ENCODE measurements at regions not wholly inside any gene's neighbourhood (a gene's known extent, or its start where the extent isn't known, plus 50 kb on each side); places are given as distances from the start of the nearest gene placed in this dataset.

DNA sequence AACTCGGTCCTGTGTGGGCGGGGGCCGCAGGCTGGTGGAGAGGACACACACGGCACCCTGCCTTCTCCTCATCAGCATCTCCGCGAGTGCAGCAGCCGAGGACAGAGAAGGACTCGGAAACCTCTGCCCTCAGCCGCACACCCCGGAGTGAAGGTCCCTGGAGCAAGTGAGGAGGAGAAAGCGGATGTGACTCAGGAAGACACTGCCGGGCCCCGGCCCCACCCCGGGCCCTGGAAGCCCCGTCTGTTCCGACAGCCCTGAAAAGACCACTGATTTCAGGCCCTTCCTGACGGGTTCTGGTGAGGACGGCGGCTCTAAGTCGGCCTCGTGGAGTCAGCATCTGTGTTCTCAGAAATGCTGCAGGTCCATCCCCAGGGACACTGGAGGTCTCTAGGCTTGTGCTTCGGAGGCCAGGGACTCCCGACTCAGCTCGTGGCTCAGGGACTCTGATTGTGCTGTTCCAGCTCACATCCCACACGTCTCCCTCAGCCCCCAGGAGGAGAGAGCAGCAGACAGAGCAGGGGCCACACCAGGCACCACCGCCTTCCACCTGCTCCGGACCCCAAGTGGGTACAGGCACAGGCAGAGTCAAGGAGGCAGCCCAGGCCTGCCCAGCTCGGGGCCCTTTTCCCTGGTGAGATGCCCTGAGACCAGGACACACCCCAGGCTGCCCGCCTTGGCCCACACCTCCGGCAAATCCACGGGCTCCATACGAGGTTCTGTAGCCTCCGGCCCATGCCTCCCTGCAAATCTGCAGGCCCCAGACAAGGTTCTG lies 134.5 kb upstream of the NKX1-1 start:
- no peak for DNase-seq

- no peak for DNase-seq
Observed at GRCh38 chr4:1539859-1540600, 133.8 kb upstream of the NKX1-1 start.

- no peak for DNase-seq
Observed at GRCh38 chr4:1538941-1539772, 132.9 kb upstream of the NKX1-1 start.

DNA sequence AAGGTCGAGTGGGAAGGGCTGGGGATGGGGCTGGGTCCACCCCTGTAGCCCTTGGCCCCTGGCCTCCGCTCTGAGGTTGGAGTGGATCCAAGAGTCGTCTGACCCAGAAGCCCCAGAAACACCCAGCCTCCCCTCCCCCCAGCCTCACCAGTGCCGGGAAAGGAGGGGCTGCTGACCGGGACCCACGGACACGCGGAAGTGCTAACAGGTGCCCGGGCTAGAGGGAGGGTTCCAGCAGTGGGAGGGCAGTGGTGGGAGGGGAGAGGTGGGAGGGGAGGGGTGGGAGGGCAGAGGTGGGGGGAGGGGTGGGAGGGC lies 131.8 kb upstream of the NKX1-1 start:
- no peak for DNase-seq

DNA sequence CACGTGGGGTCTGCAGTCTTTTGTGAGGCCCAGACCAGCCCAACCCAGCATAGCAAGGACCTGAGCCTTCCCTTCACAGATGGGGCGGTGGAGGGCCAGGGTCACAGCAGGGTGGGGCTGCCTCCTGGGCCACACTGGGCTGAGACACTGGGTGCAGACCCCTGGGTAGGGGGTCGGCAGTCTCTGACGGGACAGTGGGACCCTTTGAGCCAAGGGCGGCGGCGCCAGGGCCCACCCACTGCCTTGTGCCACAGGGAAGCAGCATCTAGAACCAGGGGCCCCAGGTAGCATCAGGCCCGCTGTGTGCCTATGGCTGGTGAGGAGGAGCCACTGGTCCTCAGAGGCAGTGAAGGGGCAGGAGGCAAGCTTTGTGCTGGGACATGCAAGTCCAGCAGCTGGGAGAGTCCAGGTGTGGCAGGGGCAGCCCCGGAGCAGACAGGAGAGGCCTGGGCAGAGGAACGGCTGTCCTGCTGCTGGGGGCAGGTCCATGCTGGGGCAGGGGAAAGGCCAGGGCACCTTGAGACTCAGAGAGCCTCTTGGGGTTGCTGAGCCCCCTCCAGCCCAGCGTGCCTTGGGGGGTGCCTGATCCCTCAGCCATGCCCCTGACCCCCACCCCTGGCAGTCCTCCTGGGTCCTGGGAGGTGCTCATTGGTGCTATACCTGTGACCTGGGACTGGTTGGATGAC lies 131.3 kb upstream of the NKX1-1 start:
- DNase-seq, result no peak

GRCh38 chr4:1536579-1537409 lies 130.6 kb upstream of the NKX1-1 start:
- no peak for DNase-seq

DNA sequence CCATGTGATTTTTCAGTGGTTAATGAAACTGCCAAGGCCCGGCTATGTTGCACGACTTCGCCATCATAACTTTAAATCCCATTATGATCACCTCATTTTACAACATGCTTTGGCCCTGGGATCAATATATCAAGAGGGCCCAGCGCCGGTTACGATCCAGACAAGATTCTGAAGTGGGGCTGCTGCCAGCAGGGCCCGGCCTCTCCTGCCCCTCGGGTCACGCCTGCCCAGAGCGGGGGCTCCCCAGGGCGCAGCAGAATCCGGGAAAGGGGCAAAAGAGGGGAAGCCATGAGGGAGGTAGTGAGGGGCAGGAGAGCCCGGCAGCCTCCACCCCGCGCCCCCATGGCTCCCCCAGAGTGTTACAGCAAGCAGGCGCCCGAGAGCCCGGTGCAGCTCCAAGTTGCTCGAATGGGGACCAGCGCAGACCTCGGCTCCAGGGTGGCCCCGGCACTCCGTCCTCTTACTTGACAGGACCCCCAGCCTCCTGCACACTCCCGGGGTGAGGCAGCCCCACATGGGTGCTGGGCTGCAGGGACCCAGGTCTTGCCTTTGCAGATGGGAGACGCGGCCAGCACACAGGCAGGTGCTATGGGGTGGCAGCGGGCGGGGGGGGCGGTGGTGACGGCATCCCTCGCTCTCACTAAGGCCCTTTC lies 129.8 kb upstream of the NKX1-1 start:
- DNase-seq, result no peak

DNA sequence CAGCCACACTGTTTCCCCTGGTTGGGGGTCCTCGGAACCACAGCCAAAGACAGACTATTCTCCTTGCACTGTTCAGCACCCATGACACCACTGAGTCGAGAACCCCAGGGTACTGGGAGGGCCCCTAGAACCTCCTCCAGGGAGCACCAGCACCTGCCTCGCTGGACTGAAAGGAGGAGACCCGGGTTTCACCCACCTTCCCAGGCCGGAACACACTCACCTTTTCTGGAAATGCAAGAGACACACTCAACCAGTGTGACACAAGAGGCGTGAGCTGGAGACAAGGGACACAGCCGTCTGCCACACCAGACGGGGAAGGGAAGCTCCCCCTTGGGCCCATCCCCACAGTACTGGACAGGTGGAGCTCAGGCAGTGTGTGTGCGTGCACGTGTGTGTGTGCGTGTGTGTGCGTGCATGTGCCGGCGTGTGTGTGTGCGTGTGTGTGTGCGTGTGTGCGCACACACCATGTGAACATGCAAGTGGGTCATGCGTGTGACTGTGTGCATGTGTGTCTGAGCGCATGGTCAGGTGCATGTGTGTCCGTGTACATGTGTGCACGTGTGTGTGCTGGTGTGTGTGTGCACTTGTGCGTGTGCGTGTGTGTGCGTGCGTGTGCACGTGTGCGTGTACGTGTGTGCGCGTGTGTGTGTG lies 128.8 kb upstream of the NKX1-1 start:
- DNase-seq, result no peak

- DNase-seq, result no peak
Observed at GRCh38 chr4:1534095-1534872, 128.0 kb upstream of the NKX1-1 start.

GRCh38 chr4:1533501-1534064 lies 127.3 kb upstream of the NKX1-1 start:
- DNase-seq, result no peak

DNA sequence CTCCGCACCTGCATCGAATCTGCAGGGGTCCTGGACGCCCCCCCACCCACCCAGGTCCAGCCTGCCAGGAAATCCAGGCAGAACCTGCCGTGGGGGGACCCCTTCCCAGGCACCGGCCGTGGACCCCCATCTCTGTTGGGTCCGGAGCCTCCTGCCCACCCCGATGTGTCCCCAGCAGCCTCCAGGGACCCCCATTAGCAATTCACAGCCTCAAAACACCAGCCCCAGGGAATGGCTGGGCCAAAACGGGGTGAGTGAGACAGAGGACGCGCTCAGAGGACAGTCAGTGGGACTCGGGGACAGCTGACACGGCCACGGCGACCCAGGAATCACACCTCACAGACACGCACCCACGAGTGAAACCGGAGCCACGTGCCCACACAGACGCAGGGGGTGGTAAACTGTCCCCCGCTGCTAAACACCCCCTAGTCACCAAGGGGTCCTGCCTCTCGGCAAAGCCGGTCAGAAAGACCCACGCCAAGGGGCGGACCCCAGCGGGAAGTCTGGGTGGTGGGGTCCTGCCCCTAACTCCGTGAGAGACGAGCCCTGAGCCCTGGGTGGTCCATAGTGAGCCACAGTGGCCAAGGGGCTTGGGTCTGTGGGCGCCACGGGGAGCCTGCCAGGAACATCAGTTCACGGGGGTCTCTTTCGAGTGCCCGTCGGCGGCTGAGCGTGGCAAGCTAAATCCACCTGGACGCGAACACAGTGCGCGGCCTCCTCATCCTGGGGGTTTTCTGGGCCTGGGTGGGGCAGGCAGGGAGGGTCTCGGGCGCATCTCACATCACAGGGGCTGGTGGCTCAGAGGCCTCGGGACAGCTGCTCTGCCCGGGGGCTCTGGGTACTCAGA lies 126.5 kb upstream of the NKX1-1 start:
- no peak for DNase-seq

- DNase-seq, result no peak
Observed at GRCh38 chr4:1531683-1532548, 125.7 kb upstream of the NKX1-1 start.

GRCh38 chr4:1530356-1530755 lies 124.1 kb upstream of the NKX1-1 start:
- no peak for DNase-seq

DNA sequence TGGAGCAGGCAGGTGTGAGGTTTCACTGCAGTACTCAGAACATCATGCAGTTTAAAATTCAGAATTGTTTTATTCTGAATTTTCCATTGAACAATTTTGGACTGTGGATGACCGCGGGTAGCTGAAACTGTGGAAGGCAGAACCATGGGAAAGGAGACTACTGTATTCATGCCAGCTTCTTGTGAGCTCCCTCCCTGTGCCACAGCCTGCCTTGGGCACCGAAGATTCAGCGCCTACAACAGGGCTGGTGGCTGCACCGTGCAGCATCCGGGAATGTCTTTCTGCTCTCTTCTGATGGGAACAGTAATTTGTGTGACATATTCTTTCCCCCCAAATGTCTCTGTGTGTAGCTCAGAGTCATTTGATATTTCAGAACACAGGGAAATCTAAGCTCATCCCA lies 118.5 kb upstream of the NKX1-1 start:
- DNase-seq, result no peak

- no peak for DNase-seq
Observed at GRCh38 chr4:1523907-1524636, 117.8 kb upstream of the NKX1-1 start.

GRCh38 chr4:1523506-1523905 lies 117.3 kb upstream of the NKX1-1 start:
- DNase-seq, result no peak

DNA sequence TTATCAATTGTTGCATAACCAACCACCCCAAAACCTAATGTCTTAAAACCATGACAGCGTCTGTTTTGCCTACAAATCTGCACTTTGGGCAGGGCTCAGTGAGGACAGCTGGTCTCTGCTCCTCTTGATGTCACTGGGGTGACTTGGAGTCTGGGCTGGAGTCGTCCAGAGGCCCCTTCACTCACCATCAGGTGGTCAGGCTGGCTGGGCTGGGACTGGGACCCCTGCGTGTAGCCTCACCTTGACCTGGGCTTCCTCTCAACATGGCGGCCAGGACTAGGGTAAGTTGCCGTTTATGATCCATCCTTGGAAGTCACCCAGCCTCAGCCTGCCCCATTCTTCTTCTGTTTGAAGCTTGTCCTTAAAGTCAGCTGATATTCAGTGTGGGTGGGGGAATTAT lies 116.8 kb upstream of the NKX1-1 start:
- no peak for DNase-seq
